T-helper 9 cell (primary cell): ENCODE measurements at regions not wholly inside any gene's neighbourhood (a gene's known extent, or its start where the extent isn't known, plus 50 kb on each side); places are given as distances from the start of the nearest gene placed in this dataset.
"Not testable (repeated sequence)": the region's sequence is repeated elsewhere in the genome, so short reads cannot be mapped to it uniquely, and the experiment has no call there.

Source experiments
- DNase-seq: peaks from one replicate; pipeline ENCODE4 v3.0.0-alpha.2; 2020

DNA sequence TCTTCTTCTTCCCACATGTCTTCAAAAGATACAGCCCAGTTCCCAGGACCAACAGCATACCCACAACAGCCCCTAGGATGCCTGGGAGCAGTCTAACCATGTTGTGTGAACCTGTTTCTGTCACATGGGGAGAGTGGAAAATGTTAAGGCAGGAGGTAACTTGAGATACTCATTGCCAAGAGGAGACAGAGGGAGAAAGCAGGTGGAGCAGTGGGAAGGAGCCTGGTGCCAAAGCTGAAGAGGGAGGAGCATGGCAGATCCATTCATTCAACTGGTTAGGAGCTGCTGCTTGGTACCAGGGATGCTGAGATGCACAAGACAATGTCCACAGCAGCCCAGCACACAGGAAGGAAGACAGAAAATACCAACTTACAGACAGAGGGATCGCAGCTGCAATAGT, 149.8 kb upstream of the ETV3 start:
- DNase-seq, result no peak

DNA sequence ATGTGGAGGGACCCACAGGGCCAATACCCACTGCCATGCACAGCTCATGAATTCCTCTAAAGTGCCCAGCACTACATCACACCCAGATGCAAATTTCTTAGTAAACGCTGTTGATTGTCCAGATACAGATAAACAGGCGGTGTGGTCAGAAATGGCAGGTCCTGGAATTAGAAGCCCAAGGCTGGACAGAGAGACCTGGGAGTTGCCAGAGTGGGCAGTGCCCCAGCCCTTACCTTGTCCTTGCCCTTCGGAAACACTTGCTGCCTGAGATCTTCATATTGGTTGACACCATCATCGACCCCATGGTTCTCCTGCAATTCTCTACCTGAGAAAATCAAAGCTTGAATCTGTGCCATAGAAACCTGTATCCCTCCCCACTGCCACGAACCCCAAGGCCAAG, 149.3 kb upstream of the ETV3 start:
- DNase-seq, result no peak

DNA sequence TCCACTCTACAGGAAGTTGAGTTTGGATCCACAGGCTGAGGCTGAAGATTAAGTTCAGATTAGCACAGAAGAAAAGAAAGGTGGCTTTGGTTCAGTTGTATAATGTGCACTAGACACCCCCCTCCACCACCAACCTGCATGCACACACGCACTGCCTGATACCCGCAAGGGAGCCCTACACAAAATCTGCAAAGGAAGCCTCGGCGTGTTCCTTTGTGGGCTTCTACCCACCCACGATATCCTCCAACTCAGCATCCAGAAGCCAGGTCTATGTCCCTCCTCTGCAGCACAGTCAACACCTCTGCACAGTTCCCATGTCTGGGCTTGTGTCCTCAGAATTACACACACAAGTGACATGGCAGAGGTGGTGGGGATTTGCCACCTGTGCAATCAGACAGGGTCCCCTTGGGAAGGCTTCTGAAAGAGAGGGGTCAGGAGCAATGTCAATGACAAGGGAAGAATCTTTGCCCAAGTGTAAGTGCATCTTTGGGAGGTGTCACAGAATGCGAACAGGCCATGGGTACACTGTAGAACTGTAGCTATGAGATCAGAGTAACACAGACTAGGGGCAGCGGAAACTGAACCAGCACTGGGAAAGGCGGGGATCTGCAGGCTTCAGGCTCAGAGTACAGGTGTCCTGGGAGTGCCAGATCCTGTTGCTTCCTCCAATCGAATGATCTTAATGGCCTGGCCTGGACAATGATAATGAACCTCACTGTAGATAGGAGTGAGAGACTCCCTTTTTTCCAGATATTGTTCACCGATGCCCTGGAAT, 148.6 kb upstream of the ETV3 start:
- no peak for DNase-seq

DNA sequence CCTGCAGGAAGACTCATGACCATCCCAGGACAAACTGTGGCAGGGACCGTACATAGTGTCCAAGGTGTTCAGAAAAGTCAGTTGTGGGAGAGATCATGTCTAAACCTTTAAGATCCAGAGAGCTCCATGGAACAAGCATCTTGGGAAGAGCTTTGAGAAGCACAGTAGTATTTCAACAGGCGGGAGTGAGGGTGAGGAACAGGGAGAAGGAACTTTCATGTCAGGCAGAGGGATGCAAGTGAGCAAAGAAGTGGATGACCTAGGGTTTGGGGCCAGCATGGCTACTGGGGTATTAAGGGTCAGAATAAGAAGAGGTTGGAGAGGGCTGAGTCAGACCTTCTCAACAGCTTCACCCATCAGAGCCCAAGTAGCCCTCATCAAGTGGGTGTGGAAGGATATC, 147.9 kb upstream of the ETV3 start:
- DNase-seq, result no peak

DNA sequence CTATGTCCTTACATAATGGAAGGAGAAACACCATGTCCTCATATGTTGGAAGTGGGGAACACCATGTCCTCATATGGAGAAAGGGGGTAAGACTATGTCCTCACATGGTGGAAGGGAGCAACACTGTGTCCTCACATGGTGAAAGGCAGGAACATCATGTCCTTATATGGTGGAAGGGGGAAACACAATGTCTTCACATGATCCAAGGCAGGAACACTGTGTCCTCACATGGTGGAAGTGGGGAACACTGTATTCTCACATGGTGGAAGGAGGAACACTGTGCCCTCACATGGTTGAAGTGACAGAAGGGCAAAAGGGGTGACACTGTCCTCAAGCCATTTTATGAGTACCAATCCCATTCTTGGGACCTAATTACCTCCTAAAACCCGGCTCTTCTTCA, 146.3 kb upstream of the ETV3 start:
- DNase-seq, result no peak

DNA sequence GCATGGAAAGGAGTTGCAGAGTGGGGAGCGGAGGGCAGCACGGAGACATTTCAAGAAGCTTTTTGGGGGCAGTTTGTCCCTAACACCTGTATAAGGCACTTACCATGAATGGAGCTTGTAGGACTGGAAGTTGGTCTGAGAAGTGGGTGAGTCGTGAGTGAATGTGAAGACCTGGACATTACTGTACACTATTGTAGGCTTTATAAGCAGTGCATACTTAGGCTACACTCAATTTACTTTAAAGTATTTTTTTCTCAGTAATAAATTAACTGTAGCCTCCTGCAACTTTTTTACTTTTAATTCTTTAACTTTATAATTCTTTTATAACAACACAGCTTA, 141.6 kb upstream of the ETV3 start:
- DNase-seq, result no peak

DNA sequence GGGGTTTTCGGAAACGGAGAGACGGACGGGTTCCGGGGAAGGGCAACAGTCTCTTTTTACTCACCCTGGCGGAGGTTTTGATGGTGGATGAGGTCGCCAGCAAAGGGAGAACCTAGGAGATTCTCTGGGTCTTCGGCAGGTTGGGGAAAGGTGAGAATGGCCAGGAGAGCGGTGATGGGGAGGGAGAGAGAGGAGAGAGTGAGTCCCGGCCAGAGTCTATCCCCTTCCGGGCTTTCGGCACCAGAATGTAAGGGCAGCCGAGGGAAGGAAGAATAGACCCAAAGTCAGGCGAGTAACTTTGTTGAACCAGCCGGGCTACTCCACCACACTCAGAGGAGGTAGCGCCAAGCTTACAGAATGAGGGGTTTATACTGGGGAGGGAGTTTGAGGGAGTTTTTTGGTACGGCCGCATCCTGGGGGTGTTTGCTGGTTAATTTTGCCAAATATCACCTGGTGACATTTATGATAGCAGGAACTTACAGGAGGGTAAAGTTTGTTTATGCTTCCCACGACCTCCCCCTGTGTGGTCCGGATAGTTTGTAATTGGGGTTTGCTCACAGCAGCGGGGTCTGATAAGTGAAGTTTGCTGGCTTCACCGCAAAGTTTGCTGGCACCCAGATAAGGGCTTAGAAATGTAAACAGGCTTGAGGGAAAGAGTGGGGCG, 141.1 kb upstream of the ETV3 start:
- DNase-seq, result no peak

DNA sequence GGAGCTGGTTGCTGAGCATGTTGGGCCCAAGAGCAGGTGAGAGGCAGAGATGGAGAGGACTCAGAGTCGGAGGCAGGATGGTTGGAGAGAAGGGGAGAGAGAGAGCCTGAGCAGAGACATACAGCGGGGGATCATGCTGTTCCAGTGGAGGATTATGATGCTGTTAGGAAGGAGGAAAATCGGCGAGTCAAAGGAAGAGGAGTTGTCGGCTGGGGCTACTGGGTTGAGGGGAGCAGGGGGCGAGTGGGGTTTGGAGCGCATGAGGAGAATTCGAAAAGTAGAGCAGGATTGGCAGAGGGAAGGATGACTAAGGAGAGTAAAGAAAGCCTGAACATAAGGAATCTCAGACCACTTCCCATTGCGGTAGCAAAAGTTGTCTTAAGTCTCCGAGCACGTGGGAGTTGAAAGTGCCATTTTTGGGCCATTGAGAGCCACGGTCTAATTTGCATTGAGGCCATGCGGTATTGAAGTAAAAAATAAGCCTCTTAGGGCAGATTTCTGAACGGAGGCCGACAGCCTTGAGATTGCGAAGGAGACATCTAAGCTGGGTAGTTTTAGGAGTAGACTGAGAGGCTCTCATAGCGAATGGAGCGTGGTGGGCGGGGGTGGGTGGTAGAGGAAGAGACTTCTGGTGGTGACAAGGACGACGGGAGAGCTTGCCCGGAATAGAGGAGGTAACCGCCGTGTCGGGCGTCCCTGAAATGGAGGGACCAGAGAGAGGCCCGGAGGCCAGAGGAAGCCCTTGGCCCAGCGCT, 140.4 kb upstream of the ETV3 start:
- no peak for DNase-seq

DNA sequence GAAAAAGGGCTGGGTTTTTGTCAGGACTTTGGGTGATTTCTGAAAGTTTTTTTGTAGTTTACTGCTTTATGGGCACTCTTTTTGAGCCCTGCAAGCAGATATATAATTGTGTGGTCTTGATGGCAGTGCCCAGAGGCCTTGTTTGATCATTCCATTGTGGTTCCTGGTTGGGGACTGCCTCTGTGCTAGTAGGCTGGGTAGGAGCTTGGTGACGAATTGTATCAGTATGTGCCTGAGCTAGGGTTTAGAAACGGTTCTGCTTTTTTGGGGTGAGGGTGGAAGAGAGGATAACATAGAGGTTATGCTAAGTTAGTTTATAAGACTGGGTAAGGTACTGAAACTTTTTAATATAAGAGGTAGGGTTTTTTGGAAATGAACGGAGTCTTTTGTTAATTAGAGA, 139.7 kb upstream of the ETV3 start:
- no peak for DNase-seq

DNA sequence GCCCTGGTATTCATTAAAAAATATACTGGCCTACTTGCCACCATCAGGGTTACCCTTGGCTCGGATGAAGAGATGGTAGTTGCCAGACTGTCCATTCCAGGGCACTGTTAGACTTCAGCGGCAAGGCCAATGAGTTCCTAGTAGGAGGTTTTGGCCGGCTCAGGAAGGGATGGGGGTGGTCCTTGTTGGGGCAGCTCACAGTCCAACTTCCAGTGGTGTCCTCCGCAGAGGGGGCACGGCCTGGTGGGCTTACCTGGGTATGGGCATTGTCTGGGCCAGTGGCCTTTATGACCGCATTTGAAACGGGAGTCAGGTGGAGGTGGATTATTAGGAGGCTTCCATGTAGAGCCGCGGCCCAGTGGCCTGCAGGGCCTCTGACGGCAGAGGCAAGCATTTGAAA, 139.1 kb upstream of the ETV3 start:
- no peak for DNase-seq

DNA sequence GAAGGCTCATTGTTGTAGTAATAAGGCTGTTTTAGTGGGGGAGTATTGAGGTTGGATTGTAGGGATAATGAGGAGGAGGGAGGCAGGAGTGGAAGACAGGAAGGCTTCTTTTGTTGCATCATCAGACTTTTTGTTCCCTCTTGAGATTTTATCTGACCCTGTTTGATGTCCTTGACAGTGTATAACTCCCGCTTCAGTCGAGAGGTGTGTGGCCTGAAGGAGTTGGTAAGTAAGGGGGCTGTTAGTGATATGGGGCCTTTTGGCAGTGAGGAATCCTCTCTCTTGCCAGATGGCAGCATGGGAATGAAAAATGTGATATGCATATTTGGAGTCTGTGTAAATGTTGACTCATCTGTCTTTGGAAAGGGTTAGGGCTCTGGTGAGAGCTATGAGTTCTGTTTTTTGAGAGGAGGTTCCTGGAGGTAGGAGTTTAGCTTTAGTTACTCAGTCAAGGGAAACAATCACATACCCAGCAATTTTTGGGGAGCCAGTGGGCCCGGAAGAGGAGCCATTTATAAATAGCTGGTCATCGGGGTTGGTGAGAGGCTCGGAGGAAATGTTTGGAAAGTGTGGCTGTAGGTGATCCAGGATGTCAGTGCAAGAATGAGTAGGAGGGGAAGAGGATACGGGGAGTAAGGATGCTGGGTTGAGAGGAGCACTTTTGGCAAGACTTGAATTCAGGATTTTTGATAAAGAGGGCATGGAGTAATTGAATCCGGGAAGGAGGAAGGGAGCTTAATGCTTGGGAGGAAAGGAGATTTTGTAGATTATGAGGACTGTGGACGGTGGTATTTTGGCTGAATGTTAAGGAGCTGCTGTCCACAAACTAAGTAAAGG, 136.7 kb upstream of the ETV3 start:
- no peak for DNase-seq

DNA sequence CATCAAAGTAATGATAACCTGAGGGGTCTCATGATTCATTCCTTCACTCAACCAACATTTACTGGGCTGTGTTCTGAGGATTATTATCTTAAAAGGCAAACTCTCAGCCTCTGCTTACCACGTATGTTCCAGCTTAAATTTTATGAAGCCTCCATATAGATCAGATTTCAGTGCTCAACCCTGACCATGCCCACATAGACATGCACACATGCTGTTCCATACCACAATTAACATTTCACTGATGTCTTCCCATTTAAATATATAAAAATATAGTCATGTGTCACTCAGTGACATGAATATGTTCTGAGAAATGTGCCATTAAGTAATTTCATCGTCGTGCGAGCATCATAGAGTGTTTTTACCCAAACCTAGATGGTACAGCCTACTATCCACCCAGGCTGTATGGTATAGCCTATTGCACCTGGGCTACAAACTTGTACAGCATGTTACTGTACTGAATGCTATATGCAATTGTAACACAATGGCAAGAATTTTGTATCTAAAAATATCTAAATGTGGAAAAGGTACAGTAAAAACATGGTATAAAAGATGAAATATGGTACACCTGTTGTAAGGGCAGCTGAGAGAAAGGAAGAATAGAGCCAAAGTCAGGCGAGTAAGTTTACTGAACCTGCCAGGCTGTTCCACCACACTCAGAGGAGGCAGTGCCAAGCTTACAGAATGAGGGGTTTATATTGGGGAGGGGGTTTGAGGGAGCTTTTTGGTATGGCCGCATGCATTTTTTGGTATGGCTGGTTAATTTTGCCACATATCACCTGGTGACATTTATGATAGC, 134.7 kb upstream of the ETV3 start:
- no peak for DNase-seq

DNA sequence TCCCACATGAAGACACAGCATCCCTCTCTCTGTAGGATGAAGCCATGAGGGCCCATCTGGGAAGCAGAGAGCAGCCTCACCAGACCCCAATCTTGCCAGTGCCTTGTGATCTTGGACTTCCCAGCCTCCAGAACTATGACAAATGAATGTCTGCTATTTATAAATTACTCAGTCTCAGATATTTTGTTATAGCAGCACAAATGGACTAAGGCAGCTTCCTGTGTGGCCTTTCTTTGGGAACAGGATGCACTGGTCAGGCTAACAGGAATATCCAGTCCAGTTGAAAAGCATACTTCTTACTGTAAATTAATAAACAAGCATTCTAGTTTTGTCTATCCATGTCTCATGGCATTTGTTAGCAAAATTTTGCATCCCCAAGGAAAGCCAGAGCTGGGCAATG, 134.1 kb upstream of the ETV3 start:
- DNase-seq, result no peak

DNA sequence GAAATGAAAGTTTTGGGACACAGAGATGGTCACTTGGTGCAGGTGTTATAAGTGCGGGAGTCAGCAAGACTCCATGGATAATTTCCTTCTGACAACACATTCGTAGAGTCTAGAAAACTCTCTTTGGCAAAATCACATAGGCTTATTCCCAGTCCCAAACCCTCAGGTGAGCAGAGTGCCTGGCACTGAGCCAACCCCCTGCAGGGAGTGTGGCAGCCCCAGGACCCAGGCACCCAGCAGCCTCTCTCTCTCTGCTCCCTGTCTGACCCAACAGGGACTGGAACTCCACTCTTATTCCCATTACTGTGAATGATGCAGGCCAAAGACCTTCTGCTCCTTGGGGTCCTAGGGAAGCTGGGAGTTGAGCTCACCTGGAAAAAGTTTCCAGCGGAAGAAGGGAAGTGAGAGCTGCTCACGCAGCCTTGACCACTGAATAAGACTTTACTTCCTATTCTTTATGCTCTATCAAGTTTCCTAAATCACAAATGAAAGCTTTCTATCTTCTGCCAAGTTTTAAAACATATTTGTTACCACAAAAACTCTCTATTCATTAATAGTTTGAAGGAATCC, 132.6 kb upstream of the ETV3 start:
- DNase-seq, result no peak

DNA sequence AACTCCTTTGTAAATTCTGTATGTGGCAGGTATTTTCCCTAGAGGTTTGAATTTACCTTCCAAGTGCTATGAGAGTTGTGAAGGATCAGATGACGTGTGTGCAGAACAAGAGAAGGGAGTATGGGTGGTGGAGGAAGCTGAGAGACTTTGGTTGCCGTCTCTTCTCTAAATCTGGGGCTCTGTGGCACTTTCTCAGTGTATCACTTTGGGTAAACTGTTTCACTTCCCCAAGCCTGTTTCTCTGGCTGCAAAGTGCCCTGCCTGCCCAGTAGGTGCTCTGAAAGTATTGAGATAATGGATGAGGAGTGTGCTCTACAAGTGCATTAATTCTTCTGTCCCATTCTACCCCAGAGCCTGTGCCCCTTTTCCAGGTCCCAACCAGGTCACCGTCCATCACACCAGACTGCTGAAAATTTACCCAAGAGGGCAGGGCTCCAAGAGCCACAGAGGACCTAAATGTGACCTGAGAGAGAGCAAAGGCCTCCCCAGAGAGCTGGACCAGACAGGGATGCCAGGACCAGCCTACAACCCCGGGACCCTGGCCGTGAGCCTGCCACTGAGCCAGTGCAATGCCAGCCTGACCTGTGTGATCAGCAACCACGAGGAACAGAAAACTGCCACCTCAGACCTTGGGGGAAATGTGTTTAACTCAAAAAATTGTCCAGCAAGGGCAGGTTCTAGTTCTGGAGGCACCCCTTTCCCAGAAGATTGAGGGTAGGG, 131.6 kb upstream of the ETV3 start:
- DNase-seq, result no peak

DNA sequence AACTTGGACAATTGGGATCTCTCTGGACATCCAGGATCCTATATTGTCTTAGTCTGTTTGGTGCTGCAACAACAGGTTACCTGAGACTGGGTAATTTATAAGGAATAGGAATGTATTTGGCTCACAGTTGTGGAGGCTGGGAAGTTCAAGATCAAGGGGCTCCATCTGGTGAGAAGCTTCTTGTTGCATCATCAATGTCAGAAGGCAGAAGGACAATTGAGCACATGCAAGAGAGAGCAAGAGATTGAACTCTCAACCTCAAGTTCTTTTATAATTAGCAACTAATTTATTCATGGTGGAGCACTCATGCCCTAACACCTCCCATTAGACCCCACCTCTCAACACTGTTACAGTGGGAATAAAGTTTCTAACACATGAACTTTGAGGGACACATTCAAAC, 124.7 kb upstream of the ETV3 start:
- no peak for DNase-seq

DNA sequence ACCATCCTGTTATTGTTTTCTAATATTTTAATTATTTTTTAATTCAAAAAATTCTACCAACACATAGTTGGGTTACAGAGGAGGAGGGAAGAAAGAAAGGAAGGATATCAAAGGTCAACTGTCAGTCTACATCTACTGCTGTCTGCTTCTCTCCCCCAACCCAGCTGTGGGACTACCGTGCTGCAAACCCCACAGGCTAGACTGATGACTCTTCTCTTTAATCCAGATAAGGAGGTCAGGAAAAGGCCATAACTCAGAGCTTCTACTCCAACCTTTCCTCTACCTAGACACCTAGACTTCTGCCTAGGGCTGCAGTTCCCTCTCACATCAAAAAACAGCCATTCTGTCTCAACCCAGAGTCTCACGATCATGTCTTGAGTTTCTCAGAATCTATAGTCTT, 124.2 kb upstream of the ETV3 start:
- DNase-seq, result no peak

DNA sequence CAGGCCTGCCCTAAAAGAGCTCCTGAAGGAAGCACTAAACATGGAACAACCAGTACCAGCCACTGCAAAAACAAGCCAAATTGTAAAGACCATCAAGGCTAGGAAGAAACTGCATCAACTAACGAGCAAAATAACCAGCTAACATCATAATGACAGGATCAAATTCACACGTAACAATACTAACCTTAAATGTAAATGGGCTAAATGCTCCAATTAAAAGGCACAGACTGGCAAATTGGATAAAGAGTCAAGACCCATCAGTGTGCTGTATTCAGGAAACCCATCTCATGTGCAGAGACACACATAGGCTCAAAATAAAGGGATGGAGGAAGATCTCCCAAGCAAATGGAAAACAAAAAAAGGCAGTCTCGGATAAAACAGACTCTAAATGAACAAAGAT, 117.7 kb upstream of the ETV3 start:
- DNase-seq, result not testable (repeated sequence)

DNA sequence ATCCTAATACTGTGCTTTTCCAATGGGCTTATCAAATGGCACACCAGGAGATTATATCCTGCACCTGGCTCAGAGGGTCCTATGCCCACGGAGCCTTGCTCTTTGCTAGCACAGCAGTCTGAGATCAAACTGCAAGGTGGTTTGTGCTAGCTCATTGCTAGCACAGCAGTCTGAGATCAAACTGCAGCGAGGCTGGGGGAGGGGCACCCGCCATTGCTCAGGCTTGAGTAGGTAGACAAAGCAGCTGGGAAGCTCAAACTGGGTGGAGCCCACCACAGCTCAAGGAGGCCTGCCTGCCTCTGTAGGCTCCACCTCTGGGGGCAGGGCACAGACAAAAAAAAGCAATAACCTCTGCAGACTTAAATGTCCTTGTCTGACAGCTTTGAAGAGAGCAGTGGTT, 116.0 kb upstream of the ETV3 start:
- not testable (repeated sequence) for DNase-seq

DNA sequence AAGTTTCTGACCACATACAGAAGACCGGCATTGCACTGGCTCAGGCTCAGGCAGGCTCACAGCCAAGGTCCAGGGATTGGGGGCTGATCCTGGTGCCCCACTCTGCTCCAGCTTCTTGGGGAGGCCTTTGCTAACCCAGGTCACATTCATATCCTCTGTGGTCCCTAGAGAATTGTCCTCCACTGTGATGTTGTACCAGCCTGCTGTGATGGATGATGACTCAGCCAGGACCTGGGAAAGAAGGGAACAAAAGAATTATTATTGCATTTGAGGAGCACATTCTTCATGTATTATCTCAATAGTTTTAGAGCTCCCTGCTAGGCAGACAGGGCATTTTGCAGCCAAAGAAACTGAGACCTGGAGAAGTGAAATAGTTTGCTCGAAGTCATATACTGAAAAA, 114.3 kb upstream of the ETV3 start:
- no peak for DNase-seq

DNA sequence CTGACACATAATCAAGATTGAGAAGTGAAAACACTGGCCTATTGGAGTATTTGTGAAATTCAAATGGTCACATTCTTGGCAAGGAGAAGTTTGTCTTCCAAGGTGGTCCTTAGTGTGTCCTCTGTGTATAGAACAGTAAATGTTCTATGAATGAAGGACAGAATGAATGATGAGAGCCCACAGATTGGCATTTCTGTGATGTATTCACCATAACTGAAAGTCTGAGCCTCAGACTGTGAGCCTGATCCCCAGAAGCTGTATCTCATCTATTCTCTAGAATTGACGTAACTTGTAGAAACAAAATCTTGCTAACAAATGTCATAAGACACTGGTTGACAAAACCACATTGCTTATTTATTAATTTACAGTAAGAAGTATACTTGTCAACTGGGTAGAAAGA, 111.5 kb upstream of the ETV3 start:
- DNase-seq, result no peak
